HepG2 (cell line): ENCODE measurements at regions not wholly inside any gene's neighbourhood (a gene's known extent, or its start where the extent isn't known, plus 50 kb on each side); places are given as distances from the start of the nearest gene placed in this dataset.

Source experiments
- ATF3 ChIP-seq: sonication (generic); formaldehyde crosslinking; IDR thresholded peaks from 2 replicates; pipeline ENCODE4 v1.4.0; 2020; ENCODE audit warnings: missing genetic modification reagents
- CC2D1A ChIP-seq: sonication (generic); formaldehyde crosslinking; IDR thresholded peaks from 2 replicates; pipeline ENCODE4 v1.8.1; 2023; ENCODE audit warnings: mild to moderate bottlenecking, missing genetic modification reagents
- CREM ChIP-seq, 2 experiments: sonication (generic) in 1 of 2; formaldehyde crosslinking in 1 of 2; IDR thresholded peaks; 2 replicates each; pipeline versions ENCODE4 v1.4.0 to v1.6.1; 2016 to 2020; ENCODE audit warnings: antibody characterized with exemption in 1 of 2, mild to moderate bottlenecking in 1 of 2, missing genetic modification reagents in 1 of 2
- EED ChIP-seq: sonication (generic); formaldehyde crosslinking; IDR thresholded peaks from 2 replicates; pipeline ENCODE4 v1.5.0; 2020; ENCODE audit warnings: mild to moderate bottlenecking, missing genetic modification reagents
- ELF1 ChIP-seq: sonication (generic); formaldehyde crosslinking; IDR thresholded peaks from 2 replicates; pipeline ENCODE4 v1.4.0; 2020; ENCODE audit warnings: missing genetic modification reagents
- KAT8 ChIP-seq: IDR thresholded peaks from 2 replicates; pipeline ENCODE4 v1.6.1; 2016; ENCODE audit warnings: missing genetic modification reagents, missing compliant biosample characterization
- MAFG ChIP-seq: sonication (generic); formaldehyde crosslinking; IDR thresholded peaks from 2 replicates; pipeline ENCODE4 v1.5.1; 2020; ENCODE audit warnings: mild to moderate bottlenecking, missing genetic modification reagents
- NR3C1 ChIP-seq: sonication (generic); formaldehyde crosslinking; IDR thresholded peaks from 2 replicates; pipeline ENCODE4 v1.4.0; 2020; ENCODE audit warnings: missing genetic modification reagents
- TEAD2 ChIP-seq: sonication (generic); formaldehyde crosslinking; IDR thresholded peaks from 2 replicates; pipeline ENCODE4 v1.9.0; 2021; ENCODE audit warnings: missing genetic modification reagents
- TP53 ChIP-seq: sonication (generic); formaldehyde crosslinking; conservative IDR thresholded peaks from 2 replicates; pipeline ENCODE4 v1.4.0; 2020; ENCODE audit warnings: missing genetic modification reagents
- TF ChIP-seq, protein P1 (sequence below): sonication (generic); formaldehyde crosslinking; IDR thresholded peaks from 2 replicates; pipeline ENCODE4 v1.5.0; 2020; ENCODE audit warnings: mild to moderate bottlenecking, missing genetic modification reagents, moderate library complexity

- TF ChIP-seq, protein P1, sequence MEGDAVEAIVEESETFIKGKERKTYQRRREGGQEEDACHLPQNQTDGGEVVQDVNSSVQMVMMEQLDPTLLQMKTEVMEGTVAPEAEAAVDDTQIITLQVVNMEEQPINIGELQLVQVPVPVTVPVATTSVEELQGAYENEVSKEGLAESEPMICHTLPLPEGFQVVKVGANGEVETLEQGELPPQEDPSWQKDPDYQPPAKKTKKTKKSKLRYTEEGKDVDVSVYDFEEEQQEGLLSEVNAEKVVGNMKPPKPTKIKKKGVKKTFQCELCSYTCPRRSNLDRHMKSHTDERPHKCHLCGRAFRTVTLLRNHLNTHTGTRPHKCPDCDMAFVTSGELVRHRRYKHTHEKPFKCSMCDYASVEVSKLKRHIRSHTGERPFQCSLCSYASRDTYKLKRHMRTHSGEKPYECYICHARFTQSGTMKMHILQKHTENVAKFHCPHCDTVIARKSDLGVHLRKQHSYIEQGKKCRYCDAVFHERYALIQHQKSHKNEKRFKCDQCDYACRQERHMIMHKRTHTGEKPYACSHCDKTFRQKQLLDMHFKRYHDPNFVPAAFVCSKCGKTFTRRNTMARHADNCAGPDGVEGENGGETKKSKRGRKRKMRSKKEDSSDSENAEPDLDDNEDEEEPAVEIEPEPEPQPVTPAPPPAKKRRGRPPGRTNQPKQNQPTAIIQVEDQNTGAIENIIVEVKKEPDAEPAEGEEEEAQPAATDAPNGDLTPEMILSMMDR (CRISPR knock-in tag) = no peak
- TF ChIP-seq KAT8 = no peak
- TF ChIP-seq ELF1 (CRISPR knock-in tag) = no peak
- no peak for TF ChIP-seq TEAD2
- TF ChIP-seq EED = no peak
- TF ChIP-seq ATF3 (CRISPR knock-in tag) = no peak
- no peak for TF ChIP-seq MAFG (CRISPR knock-in tag)
- no peak for TF ChIP-seq NR3C1 (CRISPR knock-in tag)
- TF ChIP-seq CC2D1A (CRISPR knock-in tag) = no peak
- no peak for TF ChIP-seq TP53 (CRISPR knock-in tag)
- TF ChIP-seq CREM (IDR thresholded peaks at IDR 0.05) = no peak
- no peak for TF ChIP-seq CREM (CRISPR knock-in tag; IDR thresholded peaks at IDR 0.05)
Observed at GRCh38 chr4:95627709-95628108, 78.9 kb upstream of the UNC5C start.
